Neural progenitor cell (in vitro differentiated cells): ENCODE measurements at regions not wholly inside any gene's neighbourhood (a gene's known extent, or its start where the extent isn't known, plus 50 kb on each side); places are given as distances from the start of the nearest gene placed in this dataset.

Experiments used
- CTCF ChIP-seq: fragments of 200-600 bp; sonication (generic); IDR thresholded peaks from 2 replicates; pipeline ENCODE4 v1.5.1; 2017; ENCODE audit warnings: antibody characterized with exemption, mild to moderate bottlenecking
- EZH2 ChIP-seq: fragments of 200-600 bp; sonication (generic); IDR thresholded peaks from 2 replicates; pipeline ENCODE4 v1.6.1; 2017; ENCODE audit warnings: antibody characterized with exemption, mild to moderate bottlenecking, moderate library complexity

- TF ChIP-seq EZH2 (no peak), CTCF (no peak)
Observed at GRCh38 chr1:69081668-69082067, 486.1 kb upstream of the LRRC7 start.
